Mononuclear cell (primary cell): ENCODE measurements at regions not wholly inside any gene's neighbourhood (a gene's known extent, or its start where the extent isn't known, plus 50 kb on each side); places are given as distances from the start of the nearest gene placed in this dataset.
"Not testable (repeated sequence)": the region's sequence is repeated elsewhere in the genome, so short reads cannot be mapped to it uniquely, and the experiment has no call there.

Experiments used
- H3K27me3 ChIP-seq: 2 replicates; pipeline ENCODE4 v1.6.0; 2011; ENCODE audit warnings: low read length, control low read depth; ENCODE audit not compliant: insufficient read depth
- H3K4me1 ChIP-seq: 2 replicates; pipeline ENCODE4 v1.5.1; 2011; ENCODE audit warnings: mild to moderate bottlenecking, low read length, control low read depth; ENCODE audit not compliant: insufficient read depth
- H3K4me3 ChIP-seq: 2 replicates; pipeline ENCODE4 v1.5.1; 2011; ENCODE audit warnings: mild to moderate bottlenecking, low read length, moderate library complexity
- H3K9me3 ChIP-seq: 2 replicates; pipeline ENCODE4 v1.5.1; 2011; ENCODE audit warnings: low read depth, mild to moderate bottlenecking, control low read depth, low read length

DNA sequence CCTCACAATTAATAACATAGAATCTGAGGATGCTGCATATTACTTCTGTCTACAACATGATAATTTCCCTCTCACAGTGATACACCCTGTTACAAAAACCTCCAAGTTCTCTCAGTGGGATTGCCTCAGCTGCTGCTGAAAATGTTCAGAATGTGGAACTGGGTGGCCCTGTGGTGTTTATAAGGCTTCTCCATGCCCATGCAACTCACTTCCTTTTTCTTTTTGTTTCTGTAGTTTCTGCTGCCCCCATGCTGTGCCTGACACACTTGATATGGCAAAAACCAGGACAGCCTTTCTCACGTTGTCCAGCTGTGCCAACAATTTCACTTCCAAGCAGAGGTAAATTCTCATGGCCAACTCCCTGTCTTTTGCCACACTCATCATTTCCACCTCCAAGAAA lies 206.2 kb downstream of the RPIA start:
- no peak overlapping the region for H3K4me3 ChIP-seq
- no peaks in the 10 kb centered on the region for H3K9me3 ChIP-seq
- no peaks in the 10 kb centered on the region for H3K27me3 ChIP-seq
- H3K4me1 ChIP-seq, result peaks cover 15% of the 10 kb centered on the region

DNA sequence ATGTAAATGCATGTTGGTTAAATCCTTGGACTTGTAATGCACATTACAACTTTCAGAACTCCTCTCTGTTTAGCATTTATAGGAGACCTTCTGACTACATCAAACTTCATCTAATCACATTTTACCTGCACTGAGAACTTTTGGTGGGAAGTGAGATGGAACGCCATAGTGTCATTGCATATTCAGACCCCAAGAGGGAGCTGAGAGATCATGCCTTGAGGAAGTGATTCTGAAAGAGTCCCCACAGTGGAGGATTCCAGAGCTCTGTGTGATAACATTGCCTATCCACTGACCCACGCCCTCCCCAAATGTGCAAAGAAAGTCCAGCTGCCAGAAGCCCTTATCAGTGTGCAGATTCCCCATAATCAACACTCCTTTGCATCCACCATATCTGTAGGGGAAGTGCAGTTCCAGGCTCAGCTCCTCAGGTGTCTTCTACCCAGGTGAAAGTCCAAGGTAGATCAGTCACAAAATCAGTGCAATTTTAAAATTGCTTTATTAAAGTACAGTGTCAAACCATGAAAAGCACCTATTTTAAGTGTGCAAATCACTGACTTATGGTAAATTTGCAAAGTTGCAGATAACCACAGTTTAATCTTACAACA lies 212.4 kb downstream of the RPIA start:
- no peaks in the 10 kb centered on the region for H3K4me1 ChIP-seq
- H3K27me3 ChIP-seq, result no peaks in the 10 kb centered on the region
- no peak overlapping the region for H3K4me3 ChIP-seq
- H3K9me3 ChIP-seq, result no peaks in the 10 kb centered on the region

DNA sequence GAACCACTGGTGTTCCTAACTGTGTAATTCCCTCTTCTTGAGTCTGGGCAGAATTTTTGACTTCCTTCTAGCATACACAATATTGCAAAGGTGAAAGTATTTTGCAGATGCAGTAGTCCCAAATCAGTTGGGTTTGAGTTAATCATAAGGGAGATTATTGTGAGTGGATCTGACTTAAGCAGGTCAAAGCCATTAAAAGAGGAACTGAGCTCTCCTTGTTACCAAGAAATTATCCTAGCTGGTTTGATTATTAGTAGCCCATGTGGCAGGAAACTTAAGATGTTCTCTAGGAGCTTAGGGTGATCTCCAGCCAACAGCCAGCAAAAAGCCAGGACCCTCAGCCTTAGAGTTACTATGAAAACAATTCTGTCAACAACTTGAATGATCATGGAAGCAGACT lies 221.8 kb downstream of the RPIA start:
- Histone ChIP-seq H3K4me1 (no peaks in the 10 kb centered on the region), H3K9me3 (no peaks in the 10 kb centered on the region), H3K27me3 (no peaks in the 10 kb centered on the region), H3K4me3 (no peak overlapping the region)

- Histone ChIP-seq H3K4me3 (no peak overlapping the region), H3K4me1 (no peaks in the 10 kb centered on the region), H3K9me3 (no peaks in the 10 kb centered on the region), H3K27me3 (no peaks in the 10 kb centered on the region)
These were observed 227.7 kb downstream of the RPIA start for GRCh38 chr2:88919087-88919738.

GRCh38 chr2:88920399-88920798 lies 228.9 kb downstream of the RPIA start:
- not testable (repeated sequence) for H3K9me3 ChIP-seq, H3K27me3 ChIP-seq, H3K4me1 ChIP-seq, H3K4me3 ChIP-seq

DNA sequence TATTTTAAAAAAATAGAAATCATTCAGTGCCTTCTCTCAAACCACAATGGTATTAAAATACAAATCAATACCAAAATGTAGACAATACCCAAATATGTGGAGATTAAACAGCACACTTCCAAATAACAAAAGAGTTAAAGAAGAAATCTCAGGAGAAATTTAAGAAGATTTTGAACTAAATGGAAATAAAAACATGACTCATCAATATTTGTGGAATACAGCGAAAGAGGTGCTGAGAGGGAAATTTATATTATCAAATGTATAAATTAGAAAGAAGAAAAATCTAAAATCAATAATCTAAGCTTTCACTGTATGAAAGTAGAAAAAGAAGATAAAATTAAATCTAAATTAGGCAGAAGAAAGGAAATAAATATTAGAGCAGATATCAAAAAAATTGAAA lies 233.1 kb downstream of the RPIA start:
- H3K4me3 ChIP-seq, result no peak overlapping the region
- H3K9me3 ChIP-seq, result no peaks in the 10 kb centered on the region
- H3K27me3 ChIP-seq, result no peaks in the 10 kb centered on the region
- H3K4me1 ChIP-seq, result no peaks in the 10 kb centered on the region

DNA sequence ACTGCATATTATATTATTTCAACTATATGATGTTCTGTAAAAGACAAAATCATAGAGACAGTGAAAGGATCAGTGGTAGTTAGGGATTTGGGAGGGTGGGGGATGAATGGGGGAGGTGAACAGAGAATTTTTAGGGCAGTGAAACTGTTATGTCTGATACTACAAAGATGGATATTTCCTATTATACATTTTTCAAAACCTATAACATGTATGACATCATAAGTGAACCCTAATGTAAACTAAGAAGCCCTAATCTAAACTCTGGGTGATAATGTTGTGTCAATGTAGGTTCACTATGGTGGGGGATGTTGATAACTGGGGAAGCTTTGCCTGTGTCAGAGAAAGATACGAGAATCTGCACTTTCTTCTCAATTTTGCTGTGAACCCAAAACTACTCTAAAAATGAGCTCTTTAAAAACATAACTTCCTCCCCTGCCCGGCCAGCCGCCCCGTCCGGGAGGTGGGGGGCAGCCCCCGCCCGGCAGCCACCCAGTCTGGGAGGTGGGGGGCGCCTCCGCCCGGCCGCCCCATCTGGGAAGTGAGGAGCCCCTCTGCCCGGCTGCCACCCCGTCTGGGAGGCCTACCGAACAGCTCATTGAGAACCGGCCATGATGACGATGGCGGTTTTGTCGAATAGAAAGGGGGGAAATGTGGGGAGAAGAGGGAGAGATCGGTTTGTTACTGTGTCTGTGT lies 234.4 kb downstream of the RPIA start:
- no peaks in the 10 kb centered on the region for H3K9me3 ChIP-seq
- H3K4me1 ChIP-seq, result no peaks in the 10 kb centered on the region
- no peaks in the 10 kb centered on the region for H3K27me3 ChIP-seq
- no peak overlapping the region for H3K4me3 ChIP-seq

DNA sequence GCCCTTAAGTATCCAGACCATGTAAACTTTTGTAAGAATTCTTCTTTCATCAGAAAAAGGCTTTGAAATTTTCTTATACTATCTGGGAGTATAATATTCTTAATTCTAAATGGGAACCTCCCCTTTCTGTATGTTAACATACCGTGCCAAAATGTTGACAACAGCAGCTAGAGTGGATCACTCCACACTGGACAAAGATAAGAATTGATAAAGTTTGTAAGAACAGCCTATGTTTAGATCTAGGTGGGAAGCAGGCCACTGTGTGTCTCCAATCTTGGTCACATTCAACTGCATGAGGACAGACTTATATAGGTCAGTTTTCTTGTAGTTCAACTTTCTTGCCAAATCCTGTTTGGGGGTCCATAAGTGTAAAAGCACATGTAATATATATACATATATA lies 235.7 kb downstream of the RPIA start:
- no peaks in the 10 kb centered on the region for H3K27me3 ChIP-seq
- H3K4me1 ChIP-seq, result no peaks in the 10 kb centered on the region
- H3K9me3 ChIP-seq, result no peaks in the 10 kb centered on the region
- H3K4me3 ChIP-seq, result no peak overlapping the region

DNA sequence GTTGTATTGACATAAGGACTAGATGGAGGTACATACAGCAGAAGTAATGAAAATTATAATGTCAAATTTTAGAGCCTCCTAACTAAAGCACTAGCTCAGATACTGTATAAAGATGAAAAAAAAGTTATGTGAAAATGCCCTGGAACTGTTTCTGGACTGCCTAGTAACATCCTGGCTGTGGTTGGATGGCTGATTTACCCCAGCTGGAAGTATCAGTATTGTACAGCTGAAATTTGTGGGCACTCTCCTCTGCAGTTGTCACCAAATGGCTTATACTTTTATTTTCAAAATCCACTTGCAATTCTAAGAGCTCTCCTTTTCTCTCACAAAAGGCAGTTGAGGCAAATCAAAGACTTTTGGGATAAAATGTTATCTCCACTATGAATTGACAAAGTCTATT lies 239.2 kb downstream of the RPIA start:
- H3K4me3 ChIP-seq, result no peak overlapping the region
- no peaks in the 10 kb centered on the region for H3K4me1 ChIP-seq
- H3K27me3 ChIP-seq, result no peaks in the 10 kb centered on the region
- no peaks in the 10 kb centered on the region for H3K9me3 ChIP-seq

GRCh38 chr2:88932686-88933085 lies 241.2 kb downstream of the RPIA start:
- Histone ChIP-seq H3K4me3 (no peak overlapping the region), H3K4me1 (no peaks in the 10 kb centered on the region), H3K27me3 (no peaks in the 10 kb centered on the region), H3K9me3 (no peaks in the 10 kb centered on the region)

DNA sequence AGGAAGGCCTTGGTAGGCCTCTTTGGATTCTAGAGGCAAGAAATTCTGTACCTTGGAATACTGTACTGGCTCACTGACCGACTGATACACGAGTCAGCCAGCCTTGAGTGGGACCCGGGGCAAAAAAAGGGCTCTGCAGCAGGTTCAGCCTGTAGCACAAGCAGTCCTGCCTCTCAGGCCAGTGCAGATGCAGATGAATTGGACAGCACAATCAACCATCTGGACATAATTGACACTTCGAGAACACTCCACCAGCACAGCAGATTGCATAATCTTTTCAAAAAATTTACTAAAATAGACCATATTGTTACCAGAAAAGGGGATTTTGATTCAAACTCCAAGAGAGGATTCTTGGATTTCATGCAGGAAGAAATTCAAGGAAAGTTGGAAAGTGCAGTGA lies 241.6 kb downstream of the RPIA start:
- H3K4me1 ChIP-seq, result no peaks in the 10 kb centered on the region
- no peaks in the 10 kb centered on the region for H3K9me3 ChIP-seq
- H3K4me3 ChIP-seq, result no peak overlapping the region

GRCh38 chr2:88933980-88934379 lies 242.5 kb downstream of the RPIA start:
- Histone ChIP-seq H3K4me1 (no peaks in the 10 kb centered on the region), H3K9me3 (no peaks in the 10 kb centered on the region), H3K4me3 (no peak overlapping the region), H3K27me3 (no peaks in the 10 kb centered on the region)

More for the DNA sequence above, 241.6 kb downstream of the RPIA start:
- no peaks in the 10 kb centered on the region for H3K27me3 ChIP-seq

GRCh38 chr2:88941178-88941577 lies 249.7 kb downstream of the RPIA start:
- not testable (repeated sequence) for H3K4me1 ChIP-seq, H3K27me3 ChIP-seq, H3K4me3 ChIP-seq, H3K9me3 ChIP-seq

DNA sequence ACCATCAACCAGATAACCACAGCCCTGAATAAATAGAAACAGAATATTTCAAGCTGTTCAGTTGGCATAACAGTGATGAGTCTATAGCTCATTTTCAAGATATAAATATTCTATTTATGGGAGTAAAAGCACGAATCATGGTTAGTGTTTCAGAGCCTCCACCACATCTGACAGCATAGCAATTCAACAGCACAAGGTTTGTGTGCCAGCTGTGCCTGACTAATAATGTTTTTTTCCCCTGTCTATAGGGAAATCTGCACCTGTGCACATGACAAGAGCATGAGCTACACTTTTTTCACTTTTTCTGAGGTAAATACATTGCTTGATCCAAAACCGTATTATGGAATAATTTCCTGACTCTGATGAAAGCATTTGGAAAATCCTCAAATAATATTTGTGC lies 251.3 kb downstream of the RPIA start:
- H3K9me3 ChIP-seq, result no peaks in the 10 kb centered on the region
- H3K27me3 ChIP-seq, result no peaks in the 10 kb centered on the region
- no peak overlapping the region for H3K4me3 ChIP-seq
- no peaks in the 10 kb centered on the region for H3K4me1 ChIP-seq

DNA sequence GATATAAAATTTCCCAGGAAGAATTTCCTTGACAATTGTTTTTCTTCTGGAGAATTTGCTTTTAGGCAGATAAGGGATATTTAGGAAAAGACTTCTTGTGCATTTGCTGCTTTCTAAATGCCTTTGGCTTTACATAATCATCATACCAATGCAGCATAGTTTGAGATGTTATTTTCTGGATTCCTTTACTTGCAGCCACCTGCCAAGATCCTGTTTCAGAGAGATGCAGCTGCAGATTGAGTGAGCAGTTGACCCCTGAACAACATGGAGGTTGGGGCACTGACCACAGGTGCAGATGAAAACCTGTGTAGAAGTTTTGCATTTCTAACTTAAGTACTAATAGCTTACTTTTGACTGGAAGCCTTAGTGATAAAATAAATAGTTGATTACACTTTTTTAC lies 257.9 kb downstream of the RPIA start:
- Histone ChIP-seq H3K27me3 (no peaks in the 10 kb centered on the region), H3K9me3 (no peaks in the 10 kb centered on the region), H3K4me1 (no peaks in the 10 kb centered on the region), H3K4me3 (no peak overlapping the region)

DNA sequence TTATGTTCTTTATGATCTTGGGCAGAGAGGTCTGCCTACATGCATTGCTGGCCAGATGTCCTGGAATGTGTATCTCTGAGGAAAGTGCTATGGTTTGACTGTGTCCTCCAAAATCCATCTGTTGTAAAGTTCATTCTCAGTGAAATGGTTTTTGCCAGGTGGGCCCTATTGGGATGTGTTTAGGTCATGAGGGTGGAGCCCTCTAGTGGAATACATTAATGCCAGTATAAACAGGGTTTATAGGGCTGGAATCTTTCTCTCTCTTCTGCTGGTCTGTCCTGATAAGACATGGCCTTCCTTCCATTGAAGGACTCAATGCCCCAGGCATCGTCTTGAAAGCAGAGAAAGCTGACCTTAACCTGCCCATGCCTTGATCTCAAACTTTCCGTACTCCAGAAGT lies 258.5 kb downstream of the RPIA start:
- Histone ChIP-seq H3K9me3 (no peaks in the 10 kb centered on the region), H3K27me3 (no peaks in the 10 kb centered on the region), H3K4me3 (no peak overlapping the region), H3K4me1 (no peaks in the 10 kb centered on the region)
